ENCODE measurements at regions not wholly inside any gene's neighbourhood (a gene's known extent, or its start where the extent isn't known, plus 50 kb on each side); places are given as distances from the start of the nearest gene placed in this dataset.
A peak's percentile ranks its signal among the peaks of the same experiment; 100 is the strongest.

GRCh38 chr1:199273837-199274379 is 635.1 kb downstream of the PTPRC start:
- DNase-seq = peak; percentile 34 to 55
- H3K27ac ChIP-seq = no peak overlapping the region

GRCh38 chr1:199279067-199279466 is 640.2 kb downstream of the PTPRC start:
- H3K27ac ChIP-seq = no peak overlapping the region
- DNase-seq = no peak
- H3K4me1 ChIP-seq = peaks cover 3% of the 10 kb centered on the region; the same call in 1 of the 2 replicates

More at GRCh38 chr1:199273837-199274379, 635.1 kb downstream of the PTPRC start:
- no peak overlapping the region for H3K4me3 ChIP-seq
- no peaks in the 10 kb centered on the region for H3K27me3 ChIP-seq
- no peaks in the 10 kb centered on the region for H3K9me3 ChIP-seq (replicated peaks)
- H3K36me3 ChIP-seq = no peaks in the 10 kb centered on the region
- peaks cover 24% of the 10 kb centered on the region for H3K4me1 ChIP-seq

GRCh38 chr1:199279872-199280645 is 641.2 kb downstream of the PTPRC start:
- H3K9me3 ChIP-seq (replicated peaks) = no peaks in the 10 kb centered on the region
- DNase-seq = no peak

More at GRCh38 chr1:199279067-199279466, 640.2 kb downstream of the PTPRC start:
- H3K27me3 ChIP-seq = no peaks in the 10 kb centered on the region
- H3K36me3 ChIP-seq = no peaks in the 10 kb centered on the region
- no peaks in the 10 kb centered on the region for H3K9me3 ChIP-seq (replicated peaks)
- no peak overlapping the region for H3K4me3 ChIP-seq

GRCh38 chr1:199282751-199283305 is 644.0 kb downstream of the PTPRC start:
- Histone ChIP-seq H3K4me1 (no peaks in the 10 kb centered on the region), H3K9me3 (replicated peaks) (no peaks in the 10 kb centered on the region), H3K4me3 (no peak overlapping the region), H3K36me3 (no peaks in the 10 kb centered on the region), H3K27me3 (no peaks in the 10 kb centered on the region), H3K27ac (no peak overlapping the region)
- no peak for DNase-seq

More at GRCh38 chr1:199279872-199280645, 641.2 kb downstream of the PTPRC start:
- no peaks in the 10 kb centered on the region for H3K36me3 ChIP-seq
- no peaks in the 10 kb centered on the region for H3K4me1 ChIP-seq
- no peak overlapping the region for H3K4me3 ChIP-seq
- no peak overlapping the region for H3K27ac ChIP-seq
- no peaks in the 10 kb centered on the region for H3K27me3 ChIP-seq

- H3K36me3 ChIP-seq = no peaks in the 10 kb centered on the region
- no peak for DNase-seq
- no peak overlapping the region for H3K27ac ChIP-seq
- no peaks in the 10 kb centered on the region for H3K9me3 ChIP-seq (replicated peaks)
- H3K4me1 ChIP-seq = no peaks in the 10 kb centered on the region
- H3K27me3 ChIP-seq = no peaks in the 10 kb centered on the region
- no peak overlapping the region for H3K4me3 ChIP-seq
Observed at GRCh38 chr1:199283794-199284193, 645.0 kb downstream of the PTPRC start.

GRCh38 chr1:199287206-199287605 is 648.4 kb downstream of the PTPRC start:
- Histone ChIP-seq H3K9me3 (replicated peaks) (no peaks in the 10 kb centered on the region), H3K27me3 (no peaks in the 10 kb centered on the region)
- DNase-seq = no peak

GRCh38 chr1:199287647-199288046 is 648.8 kb downstream of the PTPRC start:
- H3K27ac ChIP-seq = no peak overlapping the region
- no peaks in the 10 kb centered on the region for H3K27me3 ChIP-seq
- H3K4me3 ChIP-seq = no peak overlapping the region
- no peaks in the 10 kb centered on the region for H3K9me3 ChIP-seq (replicated peaks)
- DNase-seq = no peak
- H3K4me1 ChIP-seq = no peaks in the 10 kb centered on the region
- no peaks in the 10 kb centered on the region for H3K36me3 ChIP-seq

More at GRCh38 chr1:199287206-199287605, 648.4 kb downstream of the PTPRC start:
- H3K4me3 ChIP-seq = no peak overlapping the region
- H3K27ac ChIP-seq = no peak overlapping the region
- H3K4me1 ChIP-seq = no peaks in the 10 kb centered on the region
- H3K36me3 ChIP-seq = no peaks in the 10 kb centered on the region

- DNase-seq = no peak
- no peaks in the 10 kb centered on the region for H3K9me3 ChIP-seq (replicated peaks)
- no peak overlapping the region for H3K4me3 ChIP-seq
- H3K27me3 ChIP-seq = no peaks in the 10 kb centered on the region
- no peaks in the 10 kb centered on the region for H3K4me1 ChIP-seq
- no peaks in the 10 kb centered on the region for H3K36me3 ChIP-seq
- no peak overlapping the region for H3K27ac ChIP-seq
Observed at GRCh38 chr1:199290186-199290585, 651.3 kb downstream of the PTPRC start.

GRCh38 chr1:199291022-199291740 is 652.3 kb downstream of the PTPRC start:
- Histone ChIP-seq H3K4me1 (no peaks in the 10 kb centered on the region), H3K36me3 (no peaks in the 10 kb centered on the region), H3K4me3 (no peak overlapping the region), H3K27me3 (no peaks in the 10 kb centered on the region), H3K9me3 (replicated peaks) (no peaks in the 10 kb centered on the region), H3K27ac (no peak overlapping the region)
- DNase-seq = no peak

GRCh38 chr1:199292896-199293295 is 654.1 kb downstream of the PTPRC start:
- H3K4me3 ChIP-seq = no peak overlapping the region
- H3K9me3 ChIP-seq (replicated peaks) = no peaks in the 10 kb centered on the region
- no peaks in the 10 kb centered on the region for H3K36me3 ChIP-seq
- no peak for DNase-seq
- H3K27me3 ChIP-seq = no peaks in the 10 kb centered on the region
- no peaks in the 10 kb centered on the region for H3K4me1 ChIP-seq
- H3K27ac ChIP-seq = no peak overlapping the region

GRCh38 chr1:199295107-199295506 is 656.3 kb downstream of the PTPRC start:
- DNase-seq = no peak

GRCh38 chr1:199297174-199297573 is 658.3 kb downstream of the PTPRC start:
- Histone ChIP-seq H3K36me3 (no peaks in the 10 kb centered on the region), H3K27ac (no peak overlapping the region), H3K4me3 (no peak overlapping the region), H3K4me1 (no peaks in the 10 kb centered on the region), H3K9me3 (replicated peaks) (no peaks in the 10 kb centered on the region), H3K27me3 (no peaks in the 10 kb centered on the region)
- DNase-seq = no peak

More at GRCh38 chr1:199295107-199295506, 656.3 kb downstream of the PTPRC start:
- Histone ChIP-seq H3K9me3 (replicated peaks) (no peaks in the 10 kb centered on the region), H3K4me1 (no peaks in the 10 kb centered on the region), H3K4me3 (no peak overlapping the region), H3K27ac (no peak overlapping the region), H3K36me3 (no peaks in the 10 kb centered on the region), H3K27me3 (no peaks in the 10 kb centered on the region)

GRCh38 chr1:199297887-199298286 is 659.0 kb downstream of the PTPRC start:
- no peaks in the 10 kb centered on the region for H3K36me3 ChIP-seq
- DNase-seq = no peak
- H3K9me3 ChIP-seq (replicated peaks) = no peaks in the 10 kb centered on the region
- H3K27ac ChIP-seq = no peak overlapping the region
- no peaks in the 10 kb centered on the region for H3K27me3 ChIP-seq
- no peaks in the 10 kb centered on the region for H3K4me1 ChIP-seq
- no peak overlapping the region for H3K4me3 ChIP-seq

GRCh38 chr1:199298825-199299224 is 660.0 kb downstream of the PTPRC start:
- H3K36me3 ChIP-seq = no peaks in the 10 kb centered on the region
- H3K4me1 ChIP-seq = no peaks in the 10 kb centered on the region
- H3K27me3 ChIP-seq = no peaks in the 10 kb centered on the region
- H3K9me3 ChIP-seq (replicated peaks) = no peaks in the 10 kb centered on the region
- no peak overlapping the region for H3K4me3 ChIP-seq
- H3K27ac ChIP-seq = no peak overlapping the region
- DNase-seq = no peak

Measured in SJCRH30 (cell line).